GM06990 (cell line): ENCODE measurements at regions not wholly inside any gene's neighbourhood (a gene's known extent, or its start where the extent isn't known, plus 50 kb on each side); places are given as distances from the start of the nearest gene placed in this dataset.

ENCODE experiments used
- DNase-seq: peaks from one replicate; pipeline ENCODE4 v3.0.0-alpha.2; 2011; ENCODE audit not compliant: insufficient read length; ENCODE audit errors: extremely low read depth
- H3K27me3 ChIP-seq: replicated peaks from 2 replicates; pipeline ENCODE4 v1.6.0; 2011; ENCODE audit warnings: low read length; ENCODE audit not compliant: control insufficient read depth, insufficient read depth
- H3K36me3 ChIP-seq: 2 replicates; pipeline ENCODE4 v1.5.1; 2011; ENCODE audit warnings: low read length; ENCODE audit not compliant: control insufficient read depth, insufficient read depth
- H3K4me3 ChIP-seq: replicated peaks from 2 replicates; pipeline ENCODE4 v1.5.1; 2011; ENCODE audit warnings: low read depth, mild to moderate bottlenecking, control low read depth, low read length
- TF ChIP-seq, protein P1 (sequence below): IDR thresholded peaks from 2 replicates; pipeline ENCODE4 v1.5.1; 2011; ENCODE audit warnings: low read length, control low read depth, mild to moderate bottlenecking, inconsistent platforms; ENCODE audit not compliant: insufficient read depth, poor library complexity, severe bottlenecking

DNA sequence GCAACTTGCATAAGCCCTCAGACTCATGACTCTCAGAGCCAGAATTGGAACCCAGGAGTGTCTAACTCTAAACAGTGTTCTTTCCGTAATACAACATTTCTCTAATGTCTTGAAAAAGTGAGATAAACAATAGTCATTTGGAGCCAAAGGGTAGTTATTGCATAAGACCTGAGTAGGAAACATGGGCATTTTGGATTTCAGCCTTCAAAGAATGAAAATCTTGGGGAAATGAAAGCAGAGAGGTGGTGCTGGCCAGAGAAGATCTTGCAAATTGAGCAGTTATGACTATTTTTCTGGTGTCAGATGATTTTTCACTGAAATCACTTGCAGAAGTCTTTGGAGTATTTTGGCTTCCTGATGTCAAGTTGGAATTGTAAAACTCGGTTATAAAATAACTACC, 379.4 kb downstream of the DIPK2A start:
- Histone ChIP-seq H3K4me3 (no peak overlapping the region), H3K27me3 (no peaks in the 10 kb centered on the region), H3K36me3 (no peaks in the 10 kb centered on the region)
- DNase-seq: no peak
- TF ChIP-seq, protein P1, sequence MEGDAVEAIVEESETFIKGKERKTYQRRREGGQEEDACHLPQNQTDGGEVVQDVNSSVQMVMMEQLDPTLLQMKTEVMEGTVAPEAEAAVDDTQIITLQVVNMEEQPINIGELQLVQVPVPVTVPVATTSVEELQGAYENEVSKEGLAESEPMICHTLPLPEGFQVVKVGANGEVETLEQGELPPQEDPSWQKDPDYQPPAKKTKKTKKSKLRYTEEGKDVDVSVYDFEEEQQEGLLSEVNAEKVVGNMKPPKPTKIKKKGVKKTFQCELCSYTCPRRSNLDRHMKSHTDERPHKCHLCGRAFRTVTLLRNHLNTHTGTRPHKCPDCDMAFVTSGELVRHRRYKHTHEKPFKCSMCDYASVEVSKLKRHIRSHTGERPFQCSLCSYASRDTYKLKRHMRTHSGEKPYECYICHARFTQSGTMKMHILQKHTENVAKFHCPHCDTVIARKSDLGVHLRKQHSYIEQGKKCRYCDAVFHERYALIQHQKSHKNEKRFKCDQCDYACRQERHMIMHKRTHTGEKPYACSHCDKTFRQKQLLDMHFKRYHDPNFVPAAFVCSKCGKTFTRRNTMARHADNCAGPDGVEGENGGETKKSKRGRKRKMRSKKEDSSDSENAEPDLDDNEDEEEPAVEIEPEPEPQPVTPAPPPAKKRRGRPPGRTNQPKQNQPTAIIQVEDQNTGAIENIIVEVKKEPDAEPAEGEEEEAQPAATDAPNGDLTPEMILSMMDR: no peak

DNA sequence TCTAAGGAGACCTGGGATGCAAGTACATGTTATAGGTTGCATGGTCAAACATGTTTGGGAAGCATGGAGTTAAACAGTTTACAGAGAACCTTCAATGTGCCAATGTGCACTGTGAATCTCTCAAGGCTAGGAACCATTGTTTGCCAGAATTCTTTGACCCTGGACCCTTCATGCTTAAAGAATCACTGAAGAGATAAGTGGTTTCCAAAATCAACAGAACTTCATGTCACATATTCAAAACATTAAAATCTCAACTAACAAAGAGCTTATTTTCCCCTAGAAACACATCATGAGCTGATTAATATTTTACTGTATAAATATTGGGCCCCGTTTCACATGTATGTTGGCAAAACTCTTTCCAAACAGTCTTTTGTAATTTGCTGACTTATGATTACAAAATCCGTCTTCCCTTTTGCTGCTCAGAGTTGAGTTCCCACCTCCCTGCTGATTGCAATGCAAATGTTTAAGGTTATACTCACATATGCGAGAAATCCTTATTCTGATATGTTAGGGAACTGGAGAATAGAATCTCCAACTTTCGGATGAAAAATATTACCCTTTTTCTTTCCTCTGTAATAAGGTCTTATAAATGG, 380.2 kb downstream of the DIPK2A start:
- DNase-seq: no peak
- Histone ChIP-seq H3K4me3 (no peak overlapping the region), H3K36me3 (no peaks in the 10 kb centered on the region), H3K27me3 (no peaks in the 10 kb centered on the region)
- TF ChIP-seq, protein P1: no peak

DNA sequence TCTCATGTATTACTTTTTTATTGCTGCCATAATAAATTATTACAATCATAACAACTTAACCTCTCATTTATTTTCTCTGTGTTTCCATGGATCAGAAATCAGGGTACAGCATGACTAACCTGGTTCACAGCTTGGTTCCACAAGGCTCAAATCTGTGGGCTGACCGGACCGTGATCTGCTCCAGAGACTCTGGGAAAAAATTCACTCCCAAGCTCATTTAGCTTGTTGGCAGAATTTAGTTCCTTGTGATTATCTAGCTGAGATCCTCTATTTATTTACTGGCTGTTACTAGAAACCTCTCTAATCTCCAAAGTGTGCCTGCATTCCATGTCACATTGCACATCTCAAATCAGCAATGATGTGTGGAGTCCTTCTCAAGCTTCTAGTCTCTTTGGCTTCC, 386.6 kb downstream of the DIPK2A start:
- no peaks in the 10 kb centered on the region for H3K36me3 ChIP-seq
- H3K27me3 ChIP-seq: no peaks in the 10 kb centered on the region
- no peak for DNase-seq
- TF ChIP-seq, protein P1: no peak
- H3K4me3 ChIP-seq: no peak overlapping the region

DNA sequence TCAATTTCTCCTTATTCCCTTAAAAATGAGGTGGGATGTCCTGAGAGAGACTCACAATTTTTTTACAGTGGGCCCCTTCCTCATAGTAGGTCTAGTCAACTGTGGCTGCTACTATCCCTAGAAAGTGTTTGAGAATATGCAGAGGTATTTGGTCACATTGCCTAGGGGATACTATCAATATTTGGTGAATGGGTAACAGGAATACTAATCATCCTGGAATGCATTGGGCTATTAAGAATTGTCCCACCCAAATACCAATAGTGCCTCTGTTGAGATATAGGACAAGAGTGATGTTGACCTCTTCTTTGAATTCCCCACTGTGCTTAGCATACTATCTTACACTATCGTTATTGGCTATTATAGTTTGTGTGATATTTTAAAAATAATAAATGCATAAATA, 389.4 kb downstream of the DIPK2A start:
- TF ChIP-seq, protein P1: no peak
- Histone ChIP-seq H3K27me3 (no peaks in the 10 kb centered on the region), H3K4me3 (no peak overlapping the region), H3K36me3 (no peaks in the 10 kb centered on the region)
- DNase-seq: no peak

DNA sequence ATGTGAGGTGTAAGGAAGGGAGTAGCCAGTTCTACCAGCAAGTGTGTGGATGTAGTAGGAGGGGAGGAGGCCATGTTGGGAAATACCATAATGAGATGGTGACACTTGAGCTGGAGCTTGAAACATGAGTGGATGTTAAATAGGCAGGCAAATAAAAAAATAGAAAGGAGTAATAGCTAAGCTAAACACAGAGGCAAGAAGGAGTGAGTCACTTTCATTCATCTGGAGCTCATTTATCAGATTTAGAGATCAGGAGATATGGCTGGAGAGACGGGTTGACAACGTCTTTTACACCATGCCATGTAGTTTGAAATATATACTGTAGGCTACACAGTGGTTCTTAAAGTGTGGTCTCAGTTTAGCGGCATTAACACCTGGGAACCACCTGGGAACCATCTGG, 390.5 kb downstream of the DIPK2A start:
- Histone ChIP-seq H3K27me3 (no peaks in the 10 kb centered on the region), H3K36me3 (no peaks in the 10 kb centered on the region), H3K4me3 (no peak overlapping the region)
- no peak for DNase-seq
- TF ChIP-seq, protein P1: no peak

DNA sequence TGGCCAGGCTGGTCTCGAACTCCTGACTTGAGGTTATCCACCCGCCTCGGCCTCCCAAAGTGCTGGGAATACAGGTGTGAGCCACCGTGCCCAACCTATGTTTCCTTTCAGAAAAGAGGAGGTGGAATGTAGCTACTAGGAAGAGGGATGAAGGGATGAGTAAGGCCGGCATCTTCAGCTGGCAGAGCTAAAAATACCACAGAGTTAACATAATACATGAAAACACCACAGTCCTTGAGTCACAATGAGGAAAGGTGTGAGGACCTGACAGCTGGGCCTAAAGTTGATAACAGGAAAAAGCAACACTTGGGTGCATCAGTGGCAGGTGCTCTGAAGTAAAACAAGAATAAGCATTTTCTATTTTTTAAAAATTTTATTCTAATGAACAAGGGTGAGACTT, 392.2 kb downstream of the DIPK2A start:
- no peak overlapping the region for H3K4me3 ChIP-seq
- no peaks in the 10 kb centered on the region for H3K36me3 ChIP-seq
- no peaks in the 10 kb centered on the region for H3K27me3 ChIP-seq
- DNase-seq: no peak
- TF ChIP-seq, protein P1: no peak
